Forelimb muscle (tissue), 1 donor: ENCODE measurements at regions not wholly inside any gene's neighbourhood (a gene's known extent, or its start where the extent isn't known, plus 50 kb on each side); places are given as distances from the start of the nearest gene placed in this dataset.
"Not testable (repeated sequence)": the region's sequence is repeated elsewhere in the genome, so short reads cannot be mapped to it uniquely, and the experiment has no call there.

Experiments used
- DNase-seq: peaks from one replicate; pipeline ENCODE4 v3.0.0-alpha.2; 2013; ENCODE audit warnings: low read depth

DNA sequence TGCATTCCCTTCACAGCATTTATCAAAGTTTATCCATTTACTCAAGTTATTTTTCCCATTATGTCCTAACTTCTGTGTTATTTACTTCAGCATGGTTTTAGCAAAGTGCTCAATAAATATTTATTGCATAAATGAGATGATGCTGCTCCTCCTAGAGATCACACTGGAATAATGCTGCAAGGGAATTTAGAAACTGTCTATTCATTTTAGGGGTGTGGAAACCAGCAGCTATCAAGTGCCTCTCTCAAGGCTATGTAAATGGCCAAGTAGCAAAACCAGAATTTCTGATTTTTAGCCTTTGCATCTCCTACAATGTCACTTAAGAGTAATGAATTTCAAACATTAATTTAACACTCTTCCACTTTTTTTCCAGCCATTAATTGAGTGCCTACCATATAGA, 316.2 kb downstream of the COL12A1 start:
- no peak for DNase-seq

DNA sequence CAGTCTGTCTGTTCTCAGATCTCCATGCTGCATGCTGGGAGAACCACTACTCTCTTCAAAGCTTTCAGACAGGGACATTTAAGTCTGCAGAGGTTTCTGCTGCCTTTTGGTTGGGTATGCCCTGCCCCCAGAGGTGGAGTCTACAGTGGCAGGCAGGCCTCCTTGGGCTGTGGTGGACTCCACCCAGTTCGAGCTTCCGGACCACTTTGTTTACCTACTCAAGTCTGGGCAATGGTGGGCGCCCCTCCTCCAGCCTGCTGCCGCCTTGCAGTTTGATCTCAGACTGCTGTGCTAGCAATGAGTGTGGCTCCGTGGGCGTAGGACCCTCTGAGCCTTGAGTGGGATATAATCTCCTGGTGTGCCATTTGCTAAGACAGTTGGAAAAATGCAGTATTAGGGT, 317.1 kb downstream of the COL12A1 start:
- DNase-seq, result not testable (repeated sequence)

DNA sequence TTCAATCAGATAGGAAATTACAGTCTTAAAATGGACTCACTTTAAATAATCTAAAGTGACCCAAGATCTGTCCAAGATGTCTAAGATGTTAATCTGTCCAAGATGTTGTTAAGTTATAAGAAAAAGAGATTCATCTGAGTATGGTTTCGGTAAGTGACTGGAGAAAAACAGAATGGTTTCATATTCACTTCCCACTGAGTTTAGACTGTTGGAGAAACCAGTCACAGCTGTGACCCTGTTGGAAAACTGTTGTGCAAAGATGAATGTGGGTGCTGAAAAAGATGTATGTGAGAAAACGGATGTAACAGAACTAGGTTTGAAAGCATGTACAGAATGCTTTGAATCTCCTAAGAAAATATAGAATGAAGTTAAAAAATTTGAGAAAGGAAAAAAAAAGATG, 325.9 kb downstream of the COL12A1 start:
- no peak for DNase-seq

DNA sequence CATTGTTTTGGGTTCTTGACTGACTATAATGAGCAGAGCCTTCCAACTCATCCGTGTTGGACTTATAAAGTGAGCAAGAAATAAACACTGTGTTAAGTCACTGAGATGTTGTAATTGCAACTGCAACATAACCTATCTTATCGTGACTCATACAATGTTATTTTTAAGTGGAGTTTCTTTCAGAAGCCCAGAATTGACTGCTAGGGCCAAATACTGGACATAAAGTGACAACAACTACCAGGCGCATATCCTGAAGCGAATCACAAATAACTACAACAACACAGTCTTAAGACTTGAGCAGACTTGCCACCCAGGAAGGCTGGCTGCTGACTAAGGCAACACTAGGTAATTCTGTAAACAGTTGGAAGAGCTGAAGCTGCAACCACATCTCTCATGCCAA, 326.6 kb downstream of the COL12A1 start:
- no peak for DNase-seq

DNA sequence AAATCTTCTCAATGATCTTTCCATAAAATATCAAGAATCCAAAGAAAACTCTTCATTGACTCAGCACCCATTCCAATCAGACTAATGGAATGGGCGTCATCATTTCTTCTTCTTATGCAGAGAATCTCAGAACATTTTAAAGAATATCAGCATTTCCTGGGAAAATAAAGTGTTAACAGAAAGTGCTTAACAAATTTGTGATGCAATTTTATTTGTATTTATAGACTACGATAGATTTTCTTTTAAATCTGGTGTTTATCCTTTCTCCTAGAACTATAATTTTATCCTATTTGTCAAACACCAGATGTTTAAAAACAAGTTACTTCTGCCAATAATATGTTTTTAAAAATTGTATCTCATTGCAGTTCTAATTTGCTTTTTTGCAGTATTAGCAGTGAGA, 330.7 kb downstream of the COL12A1 start:
- no peak for DNase-seq

DNA sequence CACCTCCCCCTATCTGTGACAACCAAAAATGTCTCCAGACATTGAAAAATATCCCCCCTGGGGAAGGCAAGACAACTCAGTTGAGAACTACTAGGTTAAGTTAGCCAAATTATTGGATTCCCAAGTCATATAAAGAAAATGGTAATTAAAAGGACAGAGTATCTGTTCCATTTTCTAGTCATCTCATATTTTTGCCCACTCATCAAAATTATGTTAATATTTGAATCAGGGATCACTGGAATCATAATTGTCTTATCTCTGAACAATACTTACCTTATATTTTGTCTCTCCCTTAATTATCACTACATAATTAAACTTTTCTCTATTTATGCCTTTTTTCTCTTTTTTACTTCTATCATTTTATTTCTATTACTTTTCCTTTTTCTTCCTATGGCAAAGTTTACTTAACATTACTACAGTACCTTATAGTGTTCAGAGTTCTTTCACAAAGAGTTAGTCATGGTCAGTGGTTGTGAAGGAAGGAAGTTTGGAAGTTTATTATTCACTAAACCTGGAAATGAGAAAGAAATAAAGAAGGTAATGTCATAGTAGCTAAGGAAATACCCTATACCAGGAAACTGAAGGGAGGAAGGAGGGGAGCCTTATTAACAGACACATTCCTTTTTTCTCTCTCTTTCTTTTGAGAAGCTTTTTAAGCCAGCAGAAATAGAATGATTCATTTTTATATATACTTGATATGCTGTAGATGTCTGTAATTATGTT, 332.9 kb downstream of the COL12A1 start:
- DNase-seq, result no peak

DNA sequence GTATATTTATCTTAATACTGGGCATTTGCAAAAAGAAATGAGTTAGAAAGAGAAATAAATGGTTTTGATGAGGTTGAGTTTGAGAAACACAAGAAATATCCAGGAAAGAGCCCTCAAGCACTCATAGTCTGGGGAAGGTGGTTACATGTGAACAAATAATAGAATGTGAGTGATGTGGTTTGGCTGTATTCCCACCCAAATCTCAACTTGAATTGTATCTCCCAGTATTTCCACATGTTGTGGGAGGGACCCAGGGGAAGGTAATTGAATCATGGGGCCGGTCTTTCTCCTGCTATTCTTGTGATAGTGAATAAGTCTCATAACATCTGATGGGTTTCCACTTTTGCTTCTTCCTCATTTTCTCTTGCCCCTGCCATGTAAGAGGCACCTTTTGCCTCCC, 334.1 kb downstream of the COL12A1 start:
- no peak for DNase-seq

DNA sequence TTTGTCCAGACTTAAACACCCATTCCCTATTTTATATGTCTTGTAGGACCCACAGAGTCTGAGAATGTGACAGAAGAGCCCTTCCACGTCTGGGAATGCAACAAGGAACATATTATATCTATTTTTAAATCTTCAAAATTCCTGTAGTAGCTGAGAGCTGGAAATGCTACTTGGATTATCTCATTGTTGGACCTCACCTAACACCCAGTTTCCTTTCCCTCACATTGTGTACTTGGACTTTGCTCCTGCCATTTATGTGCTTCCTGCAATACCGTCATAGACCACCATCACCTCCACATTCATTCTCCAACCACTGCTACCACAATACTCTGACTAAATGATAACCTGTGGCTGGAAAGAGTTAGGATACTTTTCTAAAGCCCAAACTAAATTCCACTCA, 335.4 kb downstream of the COL12A1 start:
- DNase-seq, result no peak

DNA sequence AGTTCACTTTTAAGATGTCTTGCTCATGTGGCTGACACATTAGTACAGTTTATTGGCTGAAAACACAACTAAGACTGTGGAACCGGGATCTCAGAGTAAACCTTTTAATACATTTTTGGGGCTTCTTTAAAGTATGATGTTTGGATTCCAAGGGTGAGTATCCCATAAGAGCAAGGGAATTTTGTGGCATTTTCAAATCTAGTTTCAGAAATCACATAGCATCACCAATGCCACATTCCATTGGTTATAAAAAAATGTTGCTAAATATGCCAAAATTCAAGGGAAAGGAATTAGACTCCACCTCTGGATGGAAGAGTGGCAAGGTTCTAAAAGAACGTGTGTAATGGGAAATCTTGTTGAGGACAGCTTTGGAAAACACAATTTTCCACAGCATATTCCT, 338.6 kb downstream of the COL12A1 start:
- DNase-seq, result no peak

DNA sequence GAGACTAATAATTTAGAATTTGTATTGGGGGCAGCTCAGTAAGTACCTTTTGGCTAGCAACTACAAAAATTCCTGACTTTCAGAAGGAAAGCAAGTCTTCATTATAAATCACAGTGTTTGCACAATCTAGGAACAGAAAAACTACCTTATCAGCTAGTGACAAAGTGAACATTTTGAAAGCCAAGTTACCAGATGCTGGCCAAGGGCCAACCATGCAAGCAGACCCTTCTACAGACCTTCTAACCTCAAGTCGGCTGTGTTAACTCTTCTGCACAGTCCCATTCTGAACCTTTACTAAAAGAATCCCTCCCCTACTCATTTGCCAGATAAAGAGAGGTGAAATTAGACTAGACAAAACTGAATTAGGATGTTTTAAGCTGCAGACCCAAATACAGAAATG, 341.9 kb downstream of the COL12A1 start:
- no peak for DNase-seq

DNA sequence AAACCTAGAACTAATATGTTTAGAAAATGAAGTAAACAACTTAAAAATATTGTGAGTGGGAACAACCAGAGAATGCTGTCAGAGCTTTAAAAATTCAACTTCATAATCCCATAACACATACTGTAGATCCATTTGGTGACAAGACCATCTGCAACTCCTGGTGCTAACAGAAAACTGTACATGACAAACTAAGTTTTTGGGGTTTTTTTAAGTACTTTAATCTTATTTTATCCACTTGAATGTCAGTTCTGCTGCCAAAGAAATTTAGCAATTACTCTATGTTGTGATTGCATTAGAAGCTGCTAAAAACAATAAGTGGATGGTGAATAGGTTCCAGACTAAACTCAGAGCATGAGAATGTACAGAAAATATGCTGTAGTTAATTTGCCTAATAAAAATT, 345.4 kb downstream of the COL12A1 start:
- DNase-seq, result no peak

DNA sequence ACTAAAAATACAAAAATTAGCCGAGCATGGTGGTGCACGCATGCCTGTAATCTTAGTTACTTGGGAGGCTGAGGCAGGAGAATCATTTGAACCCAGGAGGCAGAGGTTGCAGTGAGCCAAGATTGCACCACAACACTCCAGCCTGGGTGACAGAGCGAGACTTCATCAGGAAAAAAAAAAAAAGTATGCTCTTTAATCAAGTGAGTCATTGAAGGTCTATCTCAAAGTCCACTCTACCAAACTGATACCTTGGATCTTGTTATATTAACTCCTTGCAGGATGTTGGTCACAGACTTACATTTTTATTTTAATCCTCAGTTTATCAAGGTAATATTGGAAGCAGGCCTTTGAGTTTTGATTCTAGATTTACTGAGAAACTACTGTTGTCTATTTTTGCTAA, 348.7 kb downstream of the COL12A1 start:
- DNase-seq, result no peak

DNA sequence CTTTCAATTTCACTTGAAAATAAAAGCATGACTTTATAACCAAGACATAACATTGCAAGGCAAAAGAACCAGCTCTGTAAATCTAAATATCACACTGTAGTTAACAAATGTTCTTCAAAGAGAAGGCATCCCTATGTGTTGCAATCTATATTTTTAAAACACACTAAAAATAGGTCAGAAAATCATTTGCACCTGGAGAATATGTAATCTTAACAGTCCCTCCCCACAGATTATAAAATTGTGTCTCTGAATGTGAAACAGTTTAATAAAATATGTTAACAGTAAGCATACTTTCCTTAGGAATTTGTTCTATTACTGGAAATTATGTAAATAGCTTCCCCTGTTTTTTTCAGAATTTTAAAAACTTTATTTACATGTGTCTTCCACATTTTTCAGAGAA, 351.9 kb downstream of the COL12A1 start:
- DNase-seq, result no peak

DNA sequence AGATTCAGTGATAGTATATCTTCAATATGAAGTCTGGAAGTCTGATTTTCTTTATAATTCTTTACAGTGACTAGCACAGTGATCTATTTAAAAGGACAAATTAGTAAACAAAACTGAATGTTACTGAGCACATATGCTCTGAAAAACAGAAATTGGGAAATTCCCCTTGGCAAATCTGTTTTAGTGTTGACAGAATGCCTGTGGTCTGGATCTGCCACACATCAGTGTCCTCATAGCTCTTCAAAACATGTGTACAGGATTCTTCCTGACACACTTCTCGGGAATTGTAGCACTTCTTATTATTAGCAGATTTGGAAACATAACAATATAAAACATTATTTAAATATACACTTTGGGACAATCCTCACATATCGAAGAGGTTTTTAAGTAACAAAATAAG, 354.3 kb downstream of the COL12A1 start:
- DNase-seq, result no peak

DNA sequence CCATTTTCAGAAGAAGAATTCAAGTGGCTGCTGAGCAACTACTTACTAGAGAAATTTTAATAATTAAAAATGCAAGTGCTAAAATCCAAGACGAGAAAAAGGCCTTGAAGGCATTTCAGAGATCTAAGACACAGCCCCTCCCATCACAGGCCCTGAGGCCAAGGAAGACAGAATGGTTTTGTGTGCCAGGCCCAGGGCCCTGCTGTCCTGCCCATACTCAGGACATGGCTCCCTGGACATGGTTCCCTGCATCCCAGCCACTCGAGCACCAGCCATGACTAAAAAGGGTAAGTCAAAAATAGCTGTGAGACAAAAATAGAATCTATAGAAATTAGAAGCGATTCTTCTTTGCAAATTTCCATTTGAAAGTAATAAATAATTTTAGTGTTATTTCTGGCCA, 364.9 kb downstream of the COL12A1 start:
- DNase-seq, result no peak

DNA sequence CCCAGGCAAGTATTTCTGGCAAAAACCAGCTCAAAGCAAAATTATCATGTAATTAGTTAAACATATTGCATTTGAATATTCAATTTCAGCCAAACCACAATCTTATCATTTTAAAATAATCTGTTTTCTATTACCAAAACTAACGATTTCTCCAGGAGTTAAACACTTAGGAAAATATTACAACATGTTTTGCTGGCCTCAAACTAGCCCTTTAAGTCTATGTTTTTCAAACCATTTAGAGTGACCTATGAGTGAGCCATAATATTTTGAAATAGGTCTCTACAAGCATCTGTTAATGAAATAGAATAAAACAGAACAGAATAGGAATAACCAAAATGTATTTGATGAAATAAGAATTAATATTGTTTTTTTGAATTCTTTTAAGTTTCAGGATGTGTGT, 370.9 kb downstream of the COL12A1 start:
- no peak for DNase-seq

DNA sequence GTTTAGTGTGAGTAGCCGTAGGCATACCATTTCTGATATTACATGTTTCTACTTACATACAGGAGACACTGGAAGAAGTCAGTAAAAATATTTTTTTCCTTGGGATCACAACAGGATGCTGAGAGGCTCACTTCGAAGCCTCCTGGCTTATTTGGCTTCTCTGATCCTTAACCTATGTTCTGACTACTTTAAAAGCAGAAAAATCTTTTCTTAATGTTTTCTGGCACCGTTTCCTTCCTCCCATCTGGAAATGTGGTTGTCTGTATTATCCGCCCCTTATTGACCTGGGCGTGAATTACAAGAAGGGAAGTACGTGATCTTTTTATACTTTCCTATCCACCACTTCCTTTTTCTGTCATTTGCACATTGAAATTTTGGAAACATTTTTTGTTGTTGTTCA, 379.6 kb downstream of the COL12A1 start:
- DNase-seq, result peak; percentile 45

DNA sequence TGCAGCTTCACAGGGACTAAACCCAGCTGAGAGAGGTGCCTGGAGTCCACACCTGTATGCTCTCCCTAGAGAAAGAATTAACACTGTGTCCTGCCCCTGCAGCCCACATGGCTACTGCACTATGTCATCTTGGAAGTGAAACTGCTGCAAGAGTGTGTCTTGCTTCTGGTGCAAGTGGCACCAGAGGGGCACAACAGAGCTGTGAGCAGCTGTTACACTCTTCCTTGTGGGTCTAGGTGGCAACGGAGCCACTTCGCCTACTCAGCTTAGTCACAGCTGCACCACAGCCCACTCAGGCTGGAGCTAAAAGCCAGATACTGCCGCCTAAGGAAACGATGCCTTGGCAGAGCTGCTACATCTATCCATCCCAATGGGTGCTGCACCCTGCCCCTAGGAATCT, 391.4 kb downstream of the COL12A1 start:
- no peak for DNase-seq

DNA sequence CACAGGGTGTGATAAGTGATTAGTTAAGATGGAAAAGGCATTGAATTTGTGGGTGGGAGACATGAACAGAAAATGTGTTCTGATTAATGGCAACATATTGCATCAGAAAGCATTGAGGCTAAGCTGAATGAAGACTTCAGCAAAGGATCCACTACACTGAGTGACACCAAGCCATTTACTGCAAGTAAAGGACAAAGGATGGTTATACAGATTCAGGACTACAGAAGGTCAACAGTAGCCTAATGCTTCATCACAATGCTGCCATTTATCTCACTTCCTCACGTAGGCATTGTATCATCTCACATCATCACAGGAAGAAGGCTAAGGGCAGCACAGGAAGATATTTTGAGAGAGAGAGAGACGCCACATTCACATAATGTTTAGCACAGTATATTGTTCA, 398.2 kb downstream of the COL12A1 start:
- DNase-seq, result no peak

DNA sequence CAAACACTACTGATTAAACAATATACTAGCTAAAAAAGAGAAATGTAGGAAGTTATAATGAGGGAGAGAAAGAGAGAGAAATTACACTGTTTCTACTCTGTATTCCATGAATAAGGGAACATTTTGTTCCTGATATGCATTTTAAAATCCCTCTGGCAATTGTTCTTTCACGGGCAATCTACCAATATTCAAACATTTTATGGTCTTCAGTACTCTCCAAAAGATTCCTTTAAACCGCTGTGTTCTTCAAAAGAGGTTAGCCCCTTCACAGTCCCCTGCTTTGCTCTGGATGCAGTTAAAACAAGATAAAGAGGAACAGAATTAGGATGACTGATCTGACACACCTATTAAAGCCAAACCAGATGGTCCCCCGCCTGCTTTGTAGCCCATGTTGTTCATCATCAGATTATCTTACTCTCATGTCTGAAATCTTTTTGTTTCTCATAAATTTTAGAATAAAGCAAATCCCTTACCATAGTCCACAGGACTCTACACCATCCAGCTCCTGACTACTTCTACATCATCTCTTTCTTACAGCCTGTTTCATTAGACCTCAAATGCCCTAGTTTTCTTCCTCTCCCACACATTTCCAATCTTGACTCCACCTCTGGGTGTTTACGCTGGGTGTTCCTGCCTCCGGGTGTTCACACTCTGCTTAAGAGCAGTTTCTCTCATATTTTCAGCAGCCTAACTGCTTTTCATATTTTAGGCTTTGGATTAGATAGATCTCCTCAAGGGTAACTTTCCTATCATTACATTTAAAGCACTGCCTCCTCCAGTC, 399.7 kb downstream of the COL12A1 start:
- DNase-seq, result peak; percentile 29

DNA sequence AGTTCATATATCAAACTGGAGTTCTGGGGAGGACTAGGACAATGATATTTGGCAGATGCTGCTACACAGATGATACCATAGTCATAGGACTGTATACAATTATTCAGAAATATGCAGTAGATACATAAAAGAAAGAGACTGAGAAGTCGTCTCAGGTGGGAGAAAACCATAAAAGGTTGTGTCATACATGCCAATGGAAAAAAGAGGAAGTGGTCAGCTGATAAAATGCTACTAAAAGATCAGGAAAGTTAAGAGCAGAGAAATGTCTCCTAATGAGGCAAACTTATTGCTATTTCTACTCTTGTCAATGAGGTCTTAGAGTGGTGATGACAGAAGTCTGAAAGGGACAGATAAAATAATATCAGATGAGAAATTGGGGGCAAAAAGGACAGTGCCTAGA, 407.6 kb downstream of the COL12A1 start:
- DNase-seq, result no peak

DNA sequence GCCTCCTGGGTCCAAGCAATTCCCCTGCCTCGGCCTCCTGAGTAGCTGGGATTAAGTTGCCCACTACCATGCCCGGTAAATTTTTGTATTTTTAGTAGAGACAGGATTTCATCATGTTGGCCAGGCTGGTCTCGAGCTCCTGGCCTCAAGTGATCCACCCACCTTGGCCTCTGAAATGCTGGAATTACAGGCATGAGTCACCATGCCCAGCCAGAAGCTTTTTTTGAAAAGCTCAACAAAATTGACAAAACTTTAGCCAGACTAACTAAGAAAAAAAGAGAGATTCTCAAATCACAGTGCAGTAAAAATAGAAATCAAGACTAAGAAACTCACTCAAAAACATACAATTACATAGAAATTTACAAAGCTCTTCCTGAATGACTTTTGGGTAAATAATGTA, 420.6 kb downstream of the COL12A1 start:
- no peak for DNase-seq

DNA sequence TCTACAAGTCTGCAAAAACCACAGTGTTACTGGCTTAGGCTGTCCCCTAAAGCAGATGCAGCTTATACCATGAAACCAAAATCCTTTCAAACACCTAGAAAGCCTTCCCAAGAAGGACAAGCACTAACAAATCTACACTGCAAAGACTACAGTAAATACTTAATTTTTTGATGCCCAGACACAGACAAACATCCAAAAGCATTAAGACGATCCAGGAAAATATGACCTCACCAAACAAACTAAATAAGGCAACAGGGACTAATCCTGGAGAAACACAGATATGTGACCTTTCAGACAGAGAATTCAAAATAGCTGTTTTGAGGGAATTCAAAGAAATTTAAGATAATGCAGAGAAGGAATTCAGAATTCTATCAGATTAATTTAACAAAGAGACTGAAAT, 423.5 kb downstream of the COL12A1 start:
- DNase-seq, result peak; percentile 36

DNA sequence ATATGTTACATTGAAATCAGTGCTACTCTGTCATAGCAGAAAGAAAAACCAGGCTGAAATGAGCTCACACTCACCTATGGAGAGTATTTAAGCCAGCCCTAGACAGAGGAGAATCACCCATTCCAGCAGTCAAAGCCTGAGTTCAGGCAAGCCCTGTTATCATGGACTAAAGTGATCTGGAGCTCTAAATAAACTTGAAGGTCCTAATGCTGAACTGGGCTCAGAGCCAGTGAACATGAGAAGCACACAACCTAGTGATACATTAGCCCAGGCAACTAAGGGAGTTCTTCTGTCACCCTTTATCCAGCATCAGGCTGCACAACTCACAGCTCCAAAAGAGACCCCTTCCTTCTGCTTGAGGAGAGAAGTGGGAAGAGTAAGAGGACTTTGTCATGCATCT, 425.0 kb downstream of the COL12A1 start:
- no peak for DNase-seq
